GM12878 (cell line): ENCODE measurements at regions not wholly inside any gene's neighbourhood (a gene's known extent, or its start where the extent isn't known, plus 50 kb on each side); places are given as distances from the start of the nearest gene placed in this dataset.

Experiments
- FOXK2 ChIP-seq: fragments of 450-650 bp; IDR thresholded peaks from 2 replicates; pipeline ENCODE4 v1.6.1; 2017; ENCODE audit warnings: mild to moderate bottlenecking, moderate library complexity
- NR2C2 ChIP-seq: IDR thresholded peaks from 2 replicates; pipeline ENCODE4 v1.6.1; 2011; ENCODE audit warnings: borderline replicate concordance, low read depth; ENCODE audit not compliant: control insufficient read depth, insufficient read length
- SREBF2 ChIP-seq: IDR thresholded peaks from 2 replicates; pipeline ENCODE4 v1.6.1; 2012; ENCODE audit warnings: mild to moderate bottlenecking, low read length
- STAT1 ChIP-seq: fragments of 450-650 bp; conservative IDR thresholded peaks from 2 replicates; pipeline ENCODE4 v1.6.1; 2014; ENCODE audit warnings: antibody characterized with exemption, mild to moderate bottlenecking
- TBL1XR1 ChIP-seq: IDR thresholded peaks from 2 replicates; pipeline ENCODE4 v1.6.1; 2012; ENCODE audit warnings: low read depth, low read length, improper control_type of control experiment
- TF ChIP-seq, protein P1 (sequence below): fragments of 450-650 bp; formaldehyde crosslinking; IDR thresholded peaks from 2 replicates; pipeline ENCODE4 v1.4.0; 2022; ENCODE audit warnings: mild to moderate bottlenecking, moderate library complexity
- TF ChIP-seq, protein P2 (sequence below): fragments of 150-350 bp; IDR thresholded peaks from 2 replicates; pipeline ENCODE4 v1.6.1; 2014; ENCODE audit warnings: mild to moderate bottlenecking, low read depth, low read length
- TF ChIP-seq, protein P3 (sequence below): fragments of 450-650 bp; IDR thresholded peaks from 2 replicates; pipeline ENCODE4 v1.6.1; 2017; ENCODE audit warnings: mild to moderate bottlenecking, low read depth, inconsistent platforms; ENCODE audit not compliant: poor library complexity, severe bottlenecking
- TF ChIP-seq, protein P4 (sequence below): fragments of 450-650 bp; IDR thresholded peaks from 2 replicates; pipeline ENCODE4 v1.6.1; 2018; ENCODE audit warnings: borderline replicate concordance, mild to moderate bottlenecking; ENCODE audit not compliant: partially characterized antibody

DNA sequence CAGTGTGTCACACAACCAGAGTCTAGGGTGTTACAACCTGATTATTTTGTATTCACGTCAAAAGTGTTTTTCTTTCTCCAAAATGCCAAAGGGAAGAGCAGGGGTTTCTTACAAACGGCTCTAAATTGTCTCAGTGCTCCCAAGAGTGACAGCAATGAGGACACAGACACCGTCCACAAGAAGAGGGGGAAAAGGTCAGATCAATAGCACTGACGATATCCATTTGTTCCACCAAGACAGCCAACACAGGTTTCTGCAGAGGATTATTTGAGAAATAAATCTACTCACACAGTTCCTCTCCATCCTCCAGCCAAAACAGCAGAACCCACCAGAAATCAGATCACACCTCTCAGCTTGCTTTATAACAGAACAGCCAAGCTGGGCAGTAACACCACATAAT is 193.9 kb downstream of the SEC16B start (continued):
- TF ChIP-seq, protein P1, sequence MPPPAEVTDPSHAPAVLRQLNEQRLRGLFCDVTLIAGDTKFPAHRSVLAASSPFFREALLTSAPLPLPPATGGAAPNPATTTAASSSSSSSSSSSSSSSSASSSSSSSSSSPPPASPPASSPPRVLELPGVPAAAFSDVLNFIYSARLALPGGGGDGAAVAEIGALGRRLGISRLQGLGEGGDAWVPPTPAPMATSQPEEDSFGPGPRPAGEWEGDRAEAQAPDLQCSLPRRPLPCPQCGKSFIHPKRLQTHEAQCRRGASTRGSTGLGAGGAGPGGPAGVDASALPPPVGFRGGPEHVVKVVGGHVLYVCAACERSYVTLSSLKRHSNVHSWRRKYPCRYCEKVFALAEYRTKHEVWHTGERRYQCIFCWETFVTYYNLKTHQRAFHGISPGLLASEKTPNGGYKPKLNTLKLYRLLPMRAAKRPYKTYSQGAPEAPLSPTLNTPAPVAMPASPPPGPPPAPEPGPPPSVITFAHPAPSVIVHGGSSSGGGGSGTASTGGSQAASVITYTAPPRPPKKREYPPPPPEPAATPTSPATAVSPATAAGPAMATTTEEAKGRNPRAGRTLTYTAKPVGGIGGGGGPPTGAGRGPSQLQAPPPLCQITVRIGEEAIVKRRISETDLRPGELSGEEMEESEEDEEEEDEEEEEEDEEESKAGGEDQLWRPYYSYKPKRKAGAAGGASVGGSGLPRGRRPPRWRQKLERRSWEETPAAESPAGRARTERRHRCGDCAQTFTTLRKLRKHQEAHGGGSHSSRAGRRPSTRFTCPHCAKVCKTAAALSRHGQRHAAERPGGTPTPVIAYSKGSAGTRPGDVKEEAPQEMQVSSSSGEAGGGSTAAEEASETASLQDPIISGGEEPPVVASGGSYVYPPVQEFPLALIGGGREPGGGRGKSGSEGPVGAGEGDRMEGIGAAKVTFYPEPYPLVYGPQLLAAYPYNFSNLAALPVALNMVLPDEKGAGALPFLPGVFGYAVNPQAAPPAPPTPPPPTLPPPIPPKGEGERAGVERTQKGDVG (CRISPR knock-in tag) = no peak
- TF ChIP-seq, protein P2, sequence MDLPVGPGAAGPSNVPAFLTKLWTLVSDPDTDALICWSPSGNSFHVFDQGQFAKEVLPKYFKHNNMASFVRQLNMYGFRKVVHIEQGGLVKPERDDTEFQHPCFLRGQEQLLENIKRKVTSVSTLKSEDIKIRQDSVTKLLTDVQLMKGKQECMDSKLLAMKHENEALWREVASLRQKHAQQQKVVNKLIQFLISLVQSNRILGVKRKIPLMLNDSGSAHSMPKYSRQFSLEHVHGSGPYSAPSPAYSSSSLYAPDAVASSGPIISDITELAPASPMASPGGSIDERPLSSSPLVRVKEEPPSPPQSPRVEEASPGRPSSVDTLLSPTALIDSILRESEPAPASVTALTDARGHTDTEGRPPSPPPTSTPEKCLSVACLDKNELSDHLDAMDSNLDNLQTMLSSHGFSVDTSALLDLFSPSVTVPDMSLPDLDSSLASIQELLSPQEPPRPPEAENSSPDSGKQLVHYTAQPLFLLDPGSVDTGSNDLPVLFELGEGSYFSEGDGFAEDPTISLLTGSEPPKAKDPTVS = no peak
- no peak for TF ChIP-seq STAT1
- TF ChIP-seq NR2C2 = no peak
- no peak for TF ChIP-seq FOXK2
- TF ChIP-seq, protein P3, sequence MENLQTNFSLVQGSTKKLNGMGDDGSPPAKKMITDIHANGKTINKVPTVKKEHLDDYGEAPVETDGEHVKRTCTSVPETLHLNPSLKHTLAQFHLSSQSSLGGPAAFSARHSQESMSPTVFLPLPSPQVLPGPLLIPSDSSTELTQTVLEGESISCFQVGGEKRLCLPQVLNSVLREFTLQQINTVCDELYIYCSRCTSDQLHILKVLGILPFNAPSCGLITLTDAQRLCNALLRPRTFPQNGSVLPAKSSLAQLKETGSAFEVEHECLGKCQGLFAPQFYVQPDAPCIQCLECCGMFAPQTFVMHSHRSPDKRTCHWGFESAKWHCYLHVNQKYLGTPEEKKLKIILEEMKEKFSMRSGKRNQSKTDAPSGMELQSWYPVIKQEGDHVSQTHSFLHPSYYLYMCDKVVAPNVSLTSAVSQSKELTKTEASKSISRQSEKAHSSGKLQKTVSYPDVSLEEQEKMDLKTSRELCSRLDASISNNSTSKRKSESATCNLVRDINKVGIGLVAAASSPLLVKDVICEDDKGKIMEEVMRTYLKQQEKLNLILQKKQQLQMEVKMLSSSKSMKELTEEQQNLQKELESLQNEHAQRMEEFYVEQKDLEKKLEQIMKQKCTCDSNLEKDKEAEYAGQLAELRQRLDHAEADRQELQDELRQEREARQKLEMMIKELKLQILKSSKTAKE = no peak
- TF ChIP-seq, protein P4, sequence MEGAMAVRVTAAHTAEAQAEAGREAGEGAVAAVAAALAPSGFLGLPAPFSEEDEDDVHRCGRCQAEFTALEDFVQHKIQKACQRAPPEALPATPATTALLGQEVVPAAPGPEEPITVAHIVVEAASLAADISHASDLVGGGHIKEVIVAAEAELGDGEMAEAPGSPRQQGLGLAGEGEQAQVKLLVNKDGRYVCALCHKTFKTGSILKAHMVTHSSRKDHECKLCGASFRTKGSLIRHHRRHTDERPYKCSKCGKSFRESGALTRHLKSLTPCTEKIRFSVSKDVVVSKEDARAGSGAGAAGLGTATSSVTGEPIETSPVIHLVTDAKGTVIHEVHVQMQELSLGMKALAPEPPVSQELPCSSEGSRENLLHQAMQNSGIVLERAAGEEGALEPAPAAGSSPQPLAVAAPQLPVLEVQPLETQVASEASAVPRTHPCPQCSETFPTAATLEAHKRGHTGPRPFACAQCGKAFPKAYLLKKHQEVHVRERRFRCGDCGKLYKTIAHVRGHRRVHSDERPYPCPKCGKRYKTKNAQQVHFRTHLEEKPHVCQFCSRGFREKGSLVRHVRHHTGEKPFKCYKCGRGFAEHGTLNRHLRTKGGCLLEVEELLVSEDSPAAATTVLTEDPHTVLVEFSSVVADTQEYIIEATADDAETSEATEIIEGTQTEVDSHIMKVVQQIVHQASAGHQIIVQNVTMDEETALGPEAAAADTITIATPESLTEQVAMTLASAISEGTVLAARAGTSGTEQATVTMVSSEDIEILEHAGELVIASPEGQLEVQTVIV = no peak
- no peak for TF ChIP-seq SREBF2
- no peak for TF ChIP-seq TBL1XR1
